Neural crest cell (in vitro differentiated cells): ENCODE measurements at regions not wholly inside any gene's neighbourhood (a gene's known extent, or its start where the extent isn't known, plus 50 kb on each side); places are given as distances from the start of the nearest gene placed in this dataset.

Source experiments
- DNase-seq: peaks from one replicate; pipeline ENCODE4 v3.0.0; 2021; ENCODE audit warnings: low read depth, mixed read lengths, low spot score
- H3K27ac Mint-ChIP-seq: one replicate; pipeline ENCODE4 v1.8.0; 2021; ENCODE audit warnings: mild to moderate bottlenecking, mixed read lengths; ENCODE audit not compliant: unreplicated experiment
- H3K27me3 Mint-ChIP-seq: 2 replicates; pipeline ENCODE4 v1.8.0; 2021; ENCODE audit warnings: low read depth, mild to moderate bottlenecking, mixed read lengths
- H3K36me3 Mint-ChIP-seq: 2 replicates; pipeline ENCODE4 v1.8.0; 2021; ENCODE audit warnings: low read depth, mild to moderate bottlenecking, mixed read lengths
- H3K4me1 Mint-ChIP-seq: 2 replicates; pipeline ENCODE4 v1.8.0; 2021; ENCODE audit warnings: mixed read lengths
- H3K4me3 Mint-ChIP-seq: one replicate; pipeline ENCODE4 v1.8.0; 2021; ENCODE audit warnings: mild to moderate bottlenecking, mixed read lengths
- H3K9me3 Mint-ChIP-seq: 2 replicates; pipeline ENCODE4 v1.8.0; 2021; ENCODE audit warnings: mixed read lengths
- TF ChIP-seq, protein P1 (sequence below): fragments of 200-600 bp; sonication (generic); conservative IDR thresholded peaks from 2 replicates; pipeline ENCODE4 v1.5.0; 2021; ENCODE audit warnings: antibody characterized with exemption, mild to moderate bottlenecking

DNA sequence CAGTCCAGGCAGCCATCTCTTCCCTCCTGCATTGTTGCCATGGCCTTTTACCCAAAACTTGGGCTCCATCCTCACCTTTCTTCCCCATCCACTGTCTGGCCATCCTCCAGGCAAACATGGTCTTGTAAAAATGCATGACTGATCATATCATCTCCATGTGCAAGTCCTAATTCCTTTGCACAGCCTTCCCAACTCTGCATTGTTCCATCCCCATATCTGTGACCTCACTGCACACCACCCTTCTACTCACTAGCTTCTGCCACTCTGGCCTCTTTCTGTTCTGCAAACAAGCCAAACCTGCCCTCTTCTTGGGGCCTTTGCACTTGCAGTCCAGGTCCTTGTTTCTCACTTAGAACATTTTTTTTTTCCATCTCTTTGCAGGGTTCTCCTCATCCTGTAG, 230.1 kb upstream of the GJB5 start:
- Mint-ChIP-seq H3K4me3 (no peak overlapping the region), H3K27me3 (peaks cover 44% of the 10 kb centered on the region), H3K4me1 (no peaks in the 10 kb centered on the region), H3K27ac (no peak overlapping the region), H3K36me3 (no peaks in the 10 kb centered on the region), H3K9me3 (no peaks in the 10 kb centered on the region)
- TF ChIP-seq, protein P1, sequence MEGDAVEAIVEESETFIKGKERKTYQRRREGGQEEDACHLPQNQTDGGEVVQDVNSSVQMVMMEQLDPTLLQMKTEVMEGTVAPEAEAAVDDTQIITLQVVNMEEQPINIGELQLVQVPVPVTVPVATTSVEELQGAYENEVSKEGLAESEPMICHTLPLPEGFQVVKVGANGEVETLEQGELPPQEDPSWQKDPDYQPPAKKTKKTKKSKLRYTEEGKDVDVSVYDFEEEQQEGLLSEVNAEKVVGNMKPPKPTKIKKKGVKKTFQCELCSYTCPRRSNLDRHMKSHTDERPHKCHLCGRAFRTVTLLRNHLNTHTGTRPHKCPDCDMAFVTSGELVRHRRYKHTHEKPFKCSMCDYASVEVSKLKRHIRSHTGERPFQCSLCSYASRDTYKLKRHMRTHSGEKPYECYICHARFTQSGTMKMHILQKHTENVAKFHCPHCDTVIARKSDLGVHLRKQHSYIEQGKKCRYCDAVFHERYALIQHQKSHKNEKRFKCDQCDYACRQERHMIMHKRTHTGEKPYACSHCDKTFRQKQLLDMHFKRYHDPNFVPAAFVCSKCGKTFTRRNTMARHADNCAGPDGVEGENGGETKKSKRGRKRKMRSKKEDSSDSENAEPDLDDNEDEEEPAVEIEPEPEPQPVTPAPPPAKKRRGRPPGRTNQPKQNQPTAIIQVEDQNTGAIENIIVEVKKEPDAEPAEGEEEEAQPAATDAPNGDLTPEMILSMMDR: no peak
- DNase-seq: no peak

DNA sequence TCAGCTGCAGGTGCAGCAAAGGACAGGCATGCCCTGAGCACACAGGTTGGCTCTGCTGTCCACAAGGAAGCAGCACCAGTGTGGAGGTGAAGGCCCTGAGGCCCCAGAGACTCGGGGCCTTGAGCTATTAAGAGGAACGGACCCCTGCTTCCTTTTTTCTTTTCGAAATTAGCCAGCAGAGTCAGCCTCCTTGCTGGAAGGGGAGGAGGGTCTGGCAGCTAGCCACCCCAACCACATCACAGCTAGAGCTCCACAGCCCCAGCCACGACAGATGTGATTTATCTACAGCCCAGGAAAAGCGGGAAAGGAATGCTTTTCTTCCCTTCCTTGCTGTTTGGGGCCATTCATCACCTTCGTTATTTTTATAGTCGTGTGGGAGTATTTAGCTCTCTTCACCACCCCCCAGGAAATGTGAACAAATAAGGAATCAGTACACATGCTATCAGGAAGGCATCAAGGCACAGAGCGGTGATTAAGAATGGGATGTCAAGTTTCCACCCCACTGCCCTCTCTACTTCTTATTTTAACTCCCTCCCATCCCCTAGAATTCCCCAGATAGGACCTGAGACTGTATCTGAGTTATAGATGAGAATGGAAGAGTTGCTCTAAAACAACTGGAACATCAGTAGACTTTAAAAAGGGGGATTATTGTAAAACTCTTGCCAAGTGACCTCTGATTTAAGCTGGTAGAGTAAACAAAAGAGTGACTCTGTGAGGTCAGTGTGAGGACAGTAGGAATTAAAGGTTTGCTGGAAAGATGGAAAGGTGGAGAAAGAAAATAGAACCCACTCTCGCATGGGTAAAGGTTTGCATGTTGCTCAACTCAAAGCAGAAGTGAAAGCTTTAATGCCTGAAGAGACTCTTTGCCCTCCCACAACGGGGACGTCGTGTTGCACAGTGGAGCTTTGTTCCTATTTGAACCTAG, 224.7 kb upstream of the GJB5 start:
- Mint-ChIP-seq H3K27ac (no peak overlapping the region), H3K27me3 (peaks cover 51% of the 10 kb centered on the region)

DNA sequence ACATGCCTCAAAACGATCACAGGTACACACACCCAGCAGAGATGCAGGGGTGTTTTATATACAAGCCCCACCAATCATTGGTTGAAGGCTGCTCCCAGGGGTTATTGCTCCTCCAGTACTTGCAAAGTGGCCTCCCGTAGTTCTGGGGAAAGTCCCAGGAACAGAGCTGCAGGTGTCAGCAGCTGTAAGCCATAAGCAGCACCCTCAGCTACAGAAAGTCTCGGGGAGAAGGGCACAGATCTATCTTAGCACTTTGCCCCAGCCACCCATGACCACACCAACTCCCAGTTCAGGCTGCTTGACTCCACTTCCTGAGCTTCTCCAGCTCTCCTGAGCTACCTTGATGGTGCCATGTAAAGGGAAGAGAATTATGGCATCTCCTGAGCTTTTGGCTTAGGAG, 222.7 kb upstream of the GJB5 start:
- peaks cover 50% of the 10 kb centered on the region for H3K27me3 Mint-ChIP-seq
- TF ChIP-seq, protein P1: no peak
- no peak for DNase-seq
- no peaks in the 10 kb centered on the region for H3K36me3 Mint-ChIP-seq
- H3K4me3 Mint-ChIP-seq: no peak overlapping the region
- H3K9me3 Mint-ChIP-seq: no peaks in the 10 kb centered on the region
- H3K27ac Mint-ChIP-seq: no peak overlapping the region
- H3K4me1 Mint-ChIP-seq: peaks cover 7% of the 10 kb centered on the region

More for the DNA sequence above, 224.7 kb upstream of the GJB5 start:
- TF ChIP-seq, protein P1: no peak
- DNase-seq: no peak
- Mint-ChIP-seq H3K4me1 (peaks cover 7% of the 10 kb centered on the region), H3K36me3 (no peaks in the 10 kb centered on the region), H3K9me3 (no peaks in the 10 kb centered on the region), H3K4me3 (no peak overlapping the region)

DNA sequence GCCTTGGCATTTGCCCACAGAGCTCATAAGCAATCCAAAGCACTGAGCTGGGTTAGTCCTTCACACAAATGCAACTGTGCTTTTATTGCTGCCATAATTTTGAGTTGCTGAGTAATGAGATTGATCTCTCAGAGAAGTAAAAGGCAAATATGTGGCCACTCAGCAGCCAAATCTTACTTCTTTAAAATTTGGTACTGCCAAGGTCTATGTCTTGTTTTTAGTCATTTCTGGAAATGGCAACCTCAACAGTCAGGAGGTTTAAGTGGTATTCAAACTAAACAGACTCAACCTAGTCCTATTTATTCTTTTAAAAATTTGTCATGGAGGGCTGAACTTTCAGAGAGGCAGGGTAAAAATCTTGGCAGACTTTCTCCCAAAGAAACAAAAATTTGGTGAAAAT, 216.4 kb upstream of the GJB5 start:
- TF ChIP-seq, protein P1: no peak
- H3K36me3 Mint-ChIP-seq: no peaks in the 10 kb centered on the region
- peaks cover 3% of the 10 kb centered on the region for H3K9me3 Mint-ChIP-seq
- H3K27ac Mint-ChIP-seq: no peak overlapping the region
- no peaks in the 10 kb centered on the region for H3K4me1 Mint-ChIP-seq
- no peak for DNase-seq
- no peak overlapping the region for H3K4me3 Mint-ChIP-seq
- H3K27me3 Mint-ChIP-seq: peaks cover 51% of the 10 kb centered on the region

DNA sequence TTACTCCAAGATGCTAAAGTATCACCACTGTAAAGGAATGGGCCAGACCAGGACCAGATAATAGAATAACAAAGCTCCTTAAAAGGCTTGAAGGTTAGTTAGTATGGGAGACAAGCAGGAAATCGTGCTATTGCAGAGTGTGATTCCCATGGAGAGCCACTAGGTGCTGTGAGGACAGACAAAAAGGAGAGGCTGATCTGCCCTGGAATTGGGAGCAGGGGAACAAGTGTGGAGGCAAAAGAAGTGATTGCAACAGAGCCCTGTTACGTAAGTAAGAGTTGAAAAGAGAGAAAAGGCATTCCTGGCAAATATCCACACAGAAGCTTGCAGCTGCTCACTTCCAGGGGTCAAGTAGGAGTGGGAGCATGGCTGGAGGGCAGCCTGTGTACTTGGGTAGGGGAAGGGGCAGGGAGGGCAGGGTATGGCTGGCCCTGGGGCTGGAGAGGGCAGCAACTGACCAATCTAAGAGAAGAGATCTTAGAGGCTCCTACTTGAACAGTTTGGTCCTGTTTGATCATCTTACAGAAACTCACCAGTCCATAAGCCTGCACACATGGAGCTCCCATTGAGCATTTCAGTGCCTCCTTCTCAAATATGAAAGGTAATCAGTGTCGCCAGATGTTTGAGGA, 207.7 kb upstream of the GJB5 start:
- DNase-seq: peak; percentile 5

More for the DNA sequence above, 207.7 kb upstream of the GJB5 start:
- Mint-ChIP-seq H3K9me3 (peaks cover 12% of the 10 kb centered on the region), H3K27ac (no peak overlapping the region), H3K4me3 (no peak overlapping the region), H3K36me3 (no peaks in the 10 kb centered on the region), H3K27me3 (peaks cover 55% of the 10 kb centered on the region), H3K4me1 (no peaks in the 10 kb centered on the region)
- TF ChIP-seq, protein P1: peak; percentile 53
